HEK293 (cell line): ENCODE measurements at regions not wholly inside any gene's neighbourhood (a gene's known extent, or its start where the extent isn't known, plus 50 kb on each side); places are given as distances from the start of the nearest gene placed in this dataset.
A peak's percentile ranks its signal among the peaks of the same experiment; 100 is the strongest.

Source experiments
- CTCF ChIA-PET: fragments of 350-600 bp; formaldehyde crosslinking; extraction: SDS; loops from one replicate; lab custom pipeline; 2021; ENCODE audit warnings: antibody characterized with exemption; lab: Yijun Ruan, JAX
- POLR2A ChIA-PET: fragments of 300-600 bp; formaldehyde crosslinking; extraction: SDS; loops from one replicate; lab custom pipeline; 2020; ENCODE audit warnings: antibody characterized with exemption, inconsistent platforms; lab: Yijun Ruan, JAX
- H3K27ac ChIP-seq: fragments of 200-500 bp; sonication (Bioruptor generic); 2 replicates; pipeline ENCODE4 v1.5.1; 2014; ENCODE audit warnings: low read depth, low read length, control low read depth, inconsistent platforms; ENCODE audit errors: extremely low read depth
- H3K36me3 ChIP-seq, 2 experiments: fragments of 200-500 bp in 1 of 2; sonication (Bioruptor generic) in 1 of 2; 1 replicate in 1 of 2; 2 replicates in 1 of 2; pipeline ENCODE4 v1.5.1; 2014 to 2017; ENCODE audit warnings: inconsistent platforms in 2 of 2, low read length in 2 of 2; ENCODE audit not compliant: control insufficient read depth in 2 of 2, insufficient read depth in 1 of 2
- H3K4me1 ChIP-seq: fragments of 200-500 bp; sonication (Bioruptor generic); 2 replicates; pipeline ENCODE4 v1.5.1; 2014; ENCODE audit warnings: mild to moderate bottlenecking, low read length, inconsistent platforms; ENCODE audit not compliant: control insufficient read depth, insufficient read depth
- H3K4me3 ChIP-seq: 2 replicates; pipeline ENCODE4 v1.5.1; 2011; ENCODE audit warnings: low read depth, mild to moderate bottlenecking, control low read depth, low read length, moderate library complexity
- H3K9me3 ChIP-seq: fragments of 200-500 bp; sonication (Bioruptor generic); 2 replicates; pipeline ENCODE4 v1.5.1; 2014; ENCODE audit warnings: low read depth, low read length, inconsistent platforms; ENCODE audit not compliant: control insufficient read depth, insufficient read depth
- SP7 ChIP-seq: fragments of 450-650 bp; formaldehyde crosslinking; IDR thresholded peaks from 2 replicates; pipeline ENCODE4 v1.5.1; 2016; ENCODE audit warnings: missing biosample characterization, missing genetic modification characterization
- TCF7L2 ChIP-seq: IDR thresholded peaks from 2 replicates; pipeline ENCODE4 v1.6.1; 2011; ENCODE audit warnings: low read depth, mild to moderate bottlenecking, inconsistent platforms, low read length, moderate library complexity, borderline replicate concordance
- TRIM28 ChIP-seq: IDR thresholded peaks from 2 replicates; pipeline ENCODE4 v1.6.1; 2011; ENCODE audit warnings: low read length, control low read depth, borderline replicate concordance
- ZNF175 ChIP-seq: fragments of 450-650 bp; formaldehyde crosslinking; IDR thresholded peaks from 2 replicates; pipeline ENCODE4 v1.5.1; 2016; ENCODE audit warnings: missing biosample characterization, missing genetic modification characterization
- ZNF184 ChIP-seq: fragments of 450-650 bp; IDR thresholded peaks from 2 replicates; pipeline ENCODE4 v1.5.1; 2018; ENCODE audit warnings: missing biosample characterization, mild to moderate bottlenecking, missing genetic modification characterization
- ZNF2 ChIP-seq: fragments of 450-650 bp; formaldehyde crosslinking; IDR thresholded peaks from 2 replicates; pipeline ENCODE4 v1.5.1; 2016; ENCODE audit warnings: missing biosample characterization, missing genetic modification characterization
- ZNF221 ChIP-seq: fragments of 450-650 bp; formaldehyde crosslinking; IDR thresholded peaks from 2 replicates; pipeline ENCODE4 v1.5.1; 2017; ENCODE audit warnings: missing biosample characterization, missing genetic modification characterization, borderline replicate concordance
- ZNF311 ChIP-seq: fragments of 450-650 bp; formaldehyde crosslinking; IDR thresholded peaks from 2 replicates; pipeline ENCODE4 v1.5.1; 2017; ENCODE audit warnings: missing biosample characterization, missing genetic modification characterization, borderline replicate concordance
- ZNF341 ChIP-seq: fragments of 450-650 bp; formaldehyde crosslinking; IDR thresholded peaks from 2 replicates; pipeline ENCODE4; 2016; ENCODE audit warnings: low read depth, missing biosample characterization, missing genetic modification characterization
- ZNF354C ChIP-seq: fragments of 450-650 bp; formaldehyde crosslinking; IDR thresholded peaks from 2 replicates; pipeline ENCODE4 v1.5.1; 2016; ENCODE audit warnings: missing biosample characterization, missing genetic modification characterization, low read depth, borderline replicate concordance
- ZNF433 ChIP-seq: fragments of 450-650 bp; formaldehyde crosslinking; IDR thresholded peaks from 2 replicates; pipeline ENCODE4 v1.5.1; 2016; ENCODE audit warnings: missing biosample characterization, missing genetic modification characterization, low read depth
- ZNF530 ChIP-seq: fragments of 450-650 bp; formaldehyde crosslinking; IDR thresholded peaks from 2 replicates; pipeline ENCODE4 v1.5.1; 2016; ENCODE audit warnings: low read depth, missing biosample characterization, missing genetic modification characterization
- ZNF555 ChIP-seq: fragments of 450-650 bp; formaldehyde crosslinking; conservative IDR thresholded peaks from 2 replicates; pipeline ENCODE4 v1.5.1; 2017; ENCODE audit warnings: missing biosample characterization, mild to moderate bottlenecking, missing genetic modification characterization, inconsistent platforms
- ZNF670 ChIP-seq: fragments of 450-650 bp; formaldehyde crosslinking; IDR thresholded peaks from 2 replicates; pipeline ENCODE4 v1.5.1; 2016; ENCODE audit warnings: missing biosample characterization, missing genetic modification characterization, low read depth
- ZNF76 ChIP-seq: fragments of 450-650 bp; formaldehyde crosslinking; IDR thresholded peaks from 2 replicates; pipeline ENCODE4; 2016; ENCODE audit warnings: low read depth, missing biosample characterization, missing genetic modification characterization, borderline replicate concordance
- ZNF768 ChIP-seq: fragments of 450-650 bp; formaldehyde crosslinking; IDR thresholded peaks from 2 replicates; pipeline ENCODE4 v1.5.1; 2018; ENCODE audit warnings: missing biosample characterization, mild to moderate bottlenecking, missing genetic modification characterization
- ZSCAN30 ChIP-seq: fragments of 450-650 bp; IDR thresholded peaks from 2 replicates; pipeline ENCODE4 v1.5.1; 2018; ENCODE audit warnings: missing biosample characterization, mild to moderate bottlenecking, missing genetic modification characterization, moderate library complexity
- TF ChIP-seq, protein P1 (sequence below): fragments of 450-650 bp; formaldehyde crosslinking; IDR thresholded peaks from 2 replicates; pipeline ENCODE4 v1.5.1; 2016; ENCODE audit warnings: missing biosample characterization, missing genetic modification characterization
- TF ChIP-seq, protein P2 (sequence below): fragments of 450-650 bp; formaldehyde crosslinking; IDR thresholded peaks from 2 replicates; pipeline ENCODE4 v1.5.1; 2016; ENCODE audit warnings: missing biosample characterization, missing genetic modification characterization
- TF ChIP-seq, protein P3 (sequence below): fragments of 450-650 bp; formaldehyde crosslinking; IDR thresholded peaks from 2 replicates; pipeline ENCODE4 v1.5.1; 2016; ENCODE audit warnings: missing biosample characterization, missing genetic modification characterization

DNA sequence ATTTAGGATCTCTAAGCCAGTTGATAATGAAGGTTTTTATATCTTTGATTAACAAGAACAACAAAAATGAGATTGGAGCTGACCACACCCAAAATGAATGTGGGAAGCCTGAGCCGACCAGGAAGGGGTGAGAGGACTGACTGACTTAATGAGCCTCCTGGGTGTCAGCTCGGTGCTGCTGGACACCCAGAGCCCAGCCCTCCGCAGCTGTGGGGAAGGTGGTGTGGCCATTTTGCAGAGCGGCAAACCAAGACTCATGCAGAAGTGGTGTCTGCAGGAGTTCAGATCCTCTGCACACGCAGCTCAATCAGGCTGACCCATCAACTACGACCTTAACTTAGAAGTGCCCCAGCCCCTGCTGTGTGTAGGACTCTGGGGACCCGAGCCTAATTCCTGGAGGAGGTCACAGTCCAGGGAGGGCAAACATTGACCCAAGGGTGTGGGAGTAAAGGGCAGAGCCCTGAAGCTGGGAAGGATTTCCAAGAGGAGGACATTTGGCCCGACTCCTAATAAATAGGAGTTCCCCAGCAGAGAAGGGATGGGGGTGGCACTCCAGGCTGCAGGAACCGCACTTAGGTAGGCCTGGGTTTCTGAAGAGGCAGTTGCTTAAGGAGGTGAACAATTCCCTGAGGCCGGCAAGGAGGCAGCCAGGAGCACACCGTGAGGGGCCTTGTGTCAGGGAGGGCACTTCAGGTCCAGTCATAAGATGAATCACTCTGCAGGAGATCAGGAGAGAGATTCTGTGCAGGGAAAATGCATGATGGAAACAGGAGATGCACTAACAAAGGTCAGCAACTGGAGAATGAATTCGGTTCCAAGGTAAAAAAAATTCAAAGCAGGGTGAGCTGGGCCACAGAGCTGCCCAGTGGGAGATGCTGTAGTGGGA, 197.1 kb upstream of the TPM1 start:
- Histone ChIP-seq H3K9me3 (no peaks in the 10 kb centered on the region), H3K4me1 (no peaks in the 10 kb centered on the region), H3K27ac (no peak overlapping the region), H3K4me3 (no peak overlapping the region), H3K36me3 (no peaks in the 10 kb centered on the region)
- CTCF ChIA-PET, result interaction anchor here (0.6 to 1.7 kb wide), 6 partner anchors 60 to 713 kb away, joined by 3 to 7 read pairs (median 4); no protein-coding TSS in a partner anchor
- TF ChIP-seq, protein P1, sequence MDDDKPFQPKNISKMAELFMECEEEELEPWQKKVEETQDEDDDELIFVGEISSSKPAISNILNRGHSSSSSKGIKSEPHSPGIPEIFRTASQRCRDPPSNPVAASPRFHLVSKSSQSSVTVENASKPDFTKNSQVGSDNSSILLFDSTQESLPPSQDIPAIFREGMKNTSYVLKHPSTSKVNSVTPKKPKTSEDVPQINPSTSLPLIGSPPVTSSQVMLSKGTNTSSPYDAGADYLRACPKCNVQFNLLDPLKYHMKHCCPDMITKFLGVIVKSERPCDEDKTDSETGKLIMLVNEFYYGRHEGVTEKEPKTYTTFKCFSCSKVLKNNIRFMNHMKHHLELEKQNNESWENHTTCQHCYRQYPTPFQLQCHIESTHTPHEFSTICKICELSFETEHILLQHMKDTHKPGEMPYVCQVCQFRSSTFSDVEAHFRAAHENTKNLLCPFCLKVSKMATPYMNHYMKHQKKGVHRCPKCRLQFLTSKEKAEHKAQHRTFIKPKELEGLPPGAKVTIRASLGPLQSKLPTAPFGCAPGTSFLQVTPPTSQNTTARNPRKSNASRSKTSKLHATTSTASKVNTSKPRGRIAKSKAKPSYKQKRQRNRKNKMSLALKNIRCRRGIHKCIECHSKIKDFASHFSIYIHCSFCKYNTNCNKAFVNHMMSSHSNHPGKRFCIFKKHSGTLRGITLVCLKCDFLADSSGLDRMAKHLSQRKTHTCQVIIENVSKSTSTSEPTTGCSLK (tag by site-specific recombination), result no peak
- TF ChIP-seq ZNF175 (no peak), ZNF670 (tag by site-specific recombination) (no peak), ZNF184 (tag by site-specific recombination) (no peak), ZNF555 (no peak), TCF7L2 (no peak), ZNF76 (tag by site-specific recombination) (no peak), ZNF311 (tag by site-specific recombination) (no peak), TRIM28 (no peak), ZNF433 (tag by site-specific recombination) (no peak), ZNF354C (tag by site-specific recombination) (no peak), ZNF221 (tag by site-specific recombination) (no peak)
- POLR2A ChIA-PET, result interaction anchor here (2.0 kb wide), 1 partner anchor 203 kb away, joined by 5 read pairs; no protein-coding TSS in a partner anchor

DNA sequence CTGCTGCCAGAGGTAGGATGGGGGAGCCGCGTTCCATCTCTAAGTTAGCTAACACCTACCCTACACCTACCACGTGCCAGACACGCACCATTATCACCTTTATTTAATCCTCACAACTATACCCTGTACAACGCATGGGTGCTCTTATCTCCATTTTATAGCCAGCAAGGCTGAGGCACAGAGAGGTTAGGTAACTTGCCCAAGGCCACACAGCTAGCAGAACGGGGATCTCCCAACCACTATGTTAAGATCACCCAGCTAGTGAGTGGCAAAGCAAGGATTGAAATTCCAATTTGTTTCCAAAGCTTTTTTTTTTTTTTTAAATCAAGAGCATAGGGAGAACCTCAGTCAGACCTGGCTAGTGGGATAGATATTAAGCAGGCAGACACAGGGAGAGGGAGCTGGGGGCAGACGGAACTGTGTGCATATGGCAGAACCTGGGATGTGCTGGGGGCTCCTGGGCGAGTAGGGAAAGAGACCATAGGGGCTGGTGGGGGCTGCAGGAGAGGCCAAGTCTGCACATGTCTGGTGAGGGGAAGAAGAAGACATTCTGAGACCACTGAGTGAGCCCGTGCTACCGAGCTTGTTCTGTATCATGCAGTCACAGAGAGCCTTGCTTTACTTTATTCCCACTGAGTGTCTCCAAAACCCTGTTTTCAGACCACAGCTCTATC, 196.3 kb upstream of the TPM1 start:
- H3K4me1 ChIP-seq, result no peaks in the 10 kb centered on the region
- CTCF ChIA-PET, result interaction anchor here (0.6 to 1.7 kb wide), 8 partner anchors 25 to 714 kb away, joined by 3 to 7 read pairs (median 4); no protein-coding TSS in a partner anchor

More for the DNA sequence above, 196.3 kb upstream of the TPM1 start:
- no peaks in the 10 kb centered on the region for H3K36me3 ChIP-seq
- TF ChIP-seq SP7 (tag by site-specific recombination) (no peak), ZNF341 (tag by site-specific recombination) (no peak), ZNF2 (tag by site-specific recombination) (no peak), ZNF530 (tag by site-specific recombination) (no peak), ZNF768 (tag by site-specific recombination) (peak; percentile 51; the same call in 1 of the 2 replicates), ZSCAN30 (tag by site-specific recombination) (no peak)
- TF ChIP-seq, protein P2, sequence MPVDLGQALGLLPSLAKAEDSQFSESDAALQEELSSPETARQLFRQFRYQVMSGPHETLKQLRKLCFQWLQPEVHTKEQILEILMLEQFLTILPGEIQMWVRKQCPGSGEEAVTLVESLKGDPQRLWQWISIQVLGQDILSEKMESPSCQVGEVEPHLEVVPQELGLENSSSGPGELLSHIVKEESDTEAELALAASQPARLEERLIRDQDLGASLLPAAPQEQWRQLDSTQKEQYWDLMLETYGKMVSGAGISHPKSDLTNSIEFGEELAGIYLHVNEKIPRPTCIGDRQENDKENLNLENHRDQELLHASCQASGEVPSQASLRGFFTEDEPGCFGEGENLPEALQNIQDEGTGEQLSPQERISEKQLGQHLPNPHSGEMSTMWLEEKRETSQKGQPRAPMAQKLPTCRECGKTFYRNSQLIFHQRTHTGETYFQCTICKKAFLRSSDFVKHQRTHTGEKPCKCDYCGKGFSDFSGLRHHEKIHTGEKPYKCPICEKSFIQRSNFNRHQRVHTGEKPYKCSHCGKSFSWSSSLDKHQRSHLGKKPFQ (tag by site-specific recombination), result no peak
- TF ChIP-seq, protein P3, sequence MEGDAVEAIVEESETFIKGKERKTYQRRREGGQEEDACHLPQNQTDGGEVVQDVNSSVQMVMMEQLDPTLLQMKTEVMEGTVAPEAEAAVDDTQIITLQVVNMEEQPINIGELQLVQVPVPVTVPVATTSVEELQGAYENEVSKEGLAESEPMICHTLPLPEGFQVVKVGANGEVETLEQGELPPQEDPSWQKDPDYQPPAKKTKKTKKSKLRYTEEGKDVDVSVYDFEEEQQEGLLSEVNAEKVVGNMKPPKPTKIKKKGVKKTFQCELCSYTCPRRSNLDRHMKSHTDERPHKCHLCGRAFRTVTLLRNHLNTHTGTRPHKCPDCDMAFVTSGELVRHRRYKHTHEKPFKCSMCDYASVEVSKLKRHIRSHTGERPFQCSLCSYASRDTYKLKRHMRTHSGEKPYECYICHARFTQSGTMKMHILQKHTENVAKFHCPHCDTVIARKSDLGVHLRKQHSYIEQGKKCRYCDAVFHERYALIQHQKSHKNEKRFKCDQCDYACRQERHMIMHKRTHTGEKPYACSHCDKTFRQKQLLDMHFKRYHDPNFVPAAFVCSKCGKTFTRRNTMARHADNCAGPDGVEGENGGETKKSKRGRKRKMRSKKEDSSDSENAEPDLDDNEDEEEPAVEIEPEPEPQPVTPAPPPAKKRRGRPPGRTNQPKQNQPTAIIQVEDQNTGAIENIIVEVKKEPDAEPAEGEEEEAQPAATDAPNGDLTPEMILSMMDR, result no peak
- H3K4me3 ChIP-seq, result no peak overlapping the region
- H3K9me3 ChIP-seq, result no peaks in the 10 kb centered on the region
- H3K27ac ChIP-seq, result no peak overlapping the region
- POLR2A ChIA-PET, result interaction anchor here (2.0 kb wide), 1 partner anchor 202 kb away, joined by 5 read pairs; no protein-coding TSS in a partner anchor
